T-helper 17 cell (primary cell): ENCODE measurements at regions not wholly inside any gene's neighbourhood (a gene's known extent, or its start where the extent isn't known, plus 50 kb on each side); places are given as distances from the start of the nearest gene placed in this dataset.

Source experiments
- ATAC-seq: fragments of 150-1000 bp; cut with Tn5 transposase; 2 replicates; pipeline ENCODE4 v1.10.0; 2021; ENCODE audit warnings: mild to moderate bottlenecking, moderate library complexity
- DNase-seq, 3 donors: peaks; one replicate each; pipeline versions ENCODE4 v3.0.0 to v3.0.0-alpha.2; 2020 to 2021
- H3K9me3 ChIP-seq: one replicate; pipeline ENCODE4 v1.7.0; 2013; ENCODE audit warnings: low read length, mild to moderate bottlenecking; ENCODE audit not compliant: control insufficient read depth, poor library complexity, severe bottlenecking
- H3K27ac Mint-ChIP-seq: one replicate; pipeline ENCODE4 v1.8.0; 2022; ENCODE audit warnings: mild to moderate bottlenecking, moderate library complexity, mixed read lengths
- H3K27me3 Mint-ChIP-seq: one replicate; pipeline ENCODE4 v1.8.0; 2022; ENCODE audit warnings: mixed read lengths
- H3K36me3 Mint-ChIP-seq: one replicate; pipeline ENCODE4 v1.8.0; 2022; ENCODE audit warnings: low read depth, mixed read lengths
- H3K4me1 Mint-ChIP-seq: one replicate; pipeline ENCODE4 v1.8.0; 2022; ENCODE audit warnings: mild to moderate bottlenecking, mixed read lengths
- H3K4me3 Mint-ChIP-seq: one replicate; pipeline ENCODE4 v1.8.0; 2022; ENCODE audit warnings: mild to moderate bottlenecking, moderate library complexity, mixed read lengths

GRCh38 chr5:136430081-136430480 lies 64.7 kb upstream of the TRPC7 start:
- no peaks in the 10 kb centered on the region for H3K9me3 ChIP-seq
- Mint-ChIP-seq H3K27ac (no peak overlapping the region), H3K36me3 (no peaks in the 10 kb centered on the region), H3K27me3 (no peaks in the 10 kb centered on the region), H3K4me1 (no peaks in the 10 kb centered on the region), H3K4me3 (no peak overlapping the region)
- no peak for ATAC-seq
- DNase-seq = no peak

- ATAC-seq (no peak), DNase-seq (no peak)
- H3K36me3 Mint-ChIP-seq = no peaks in the 10 kb centered on the region
- no peaks in the 10 kb centered on the region for H3K9me3 ChIP-seq
- no peak overlapping the region for H3K4me3 Mint-ChIP-seq
- H3K4me1 Mint-ChIP-seq = no peaks in the 10 kb centered on the region
- H3K27me3 Mint-ChIP-seq = no peaks in the 10 kb centered on the region
- H3K27ac Mint-ChIP-seq = no peak overlapping the region
These were observed 62.1 kb upstream of the TRPC7 start for GRCh38 chr5:136427426-136427825.

GRCh38 chr5:136425921-136426320 lies 60.6 kb upstream of the TRPC7 start:
- no peaks in the 10 kb centered on the region for H3K9me3 ChIP-seq
- H3K4me1 Mint-ChIP-seq = no peaks in the 10 kb centered on the region
- no peak for ATAC-seq
- H3K27me3 Mint-ChIP-seq = no peaks in the 10 kb centered on the region
- no peak overlapping the region for H3K27ac Mint-ChIP-seq
- H3K4me3 Mint-ChIP-seq = no peak overlapping the region
- no peaks in the 10 kb centered on the region for H3K36me3 Mint-ChIP-seq
- no peak for DNase-seq

- no peaks in the 10 kb centered on the region for H3K4me1 Mint-ChIP-seq
- ATAC-seq (no peak), DNase-seq (peak; percentile 9 to 19 (median 18))
- H3K27ac Mint-ChIP-seq = no peak overlapping the region
- H3K36me3 Mint-ChIP-seq = no peaks in the 10 kb centered on the region
- H3K9me3 ChIP-seq = no peaks in the 10 kb centered on the region
- no peak overlapping the region for H3K4me3 Mint-ChIP-seq
- no peaks in the 10 kb centered on the region for H3K27me3 Mint-ChIP-seq
These were observed 59.7 kb upstream of the TRPC7 start for GRCh38 chr5:136424835-136425584.

GRCh38 chr5:136423944-136424606 lies 58.7 kb upstream of the TRPC7 start:
- ATAC-seq (no peak), DNase-seq (no peak)
- Mint-ChIP-seq H3K4me1 (no peaks in the 10 kb centered on the region), H3K27me3 (no peaks in the 10 kb centered on the region), H3K4me3 (no peak overlapping the region), H3K36me3 (no peaks in the 10 kb centered on the region), H3K27ac (no peak overlapping the region)
- no peaks in the 10 kb centered on the region for H3K9me3 ChIP-seq

- DNase-seq (no peak), ATAC-seq (no peak)
- no peaks in the 10 kb centered on the region for H3K9me3 ChIP-seq
- Mint-ChIP-seq H3K36me3 (no peaks in the 10 kb centered on the region), H3K4me3 (no peak overlapping the region), H3K27me3 (no peaks in the 10 kb centered on the region), H3K4me1 (no peaks in the 10 kb centered on the region), H3K27ac (no peak overlapping the region)
These were observed 55.0 kb upstream of the TRPC7 start for GRCh38 chr5:136420168-136420898.

GRCh38 chr5:136418301-136418700 lies 53.0 kb upstream of the TRPC7 start:
- Mint-ChIP-seq H3K4me1 (no peaks in the 10 kb centered on the region), H3K36me3 (no peaks in the 10 kb centered on the region), H3K4me3 (no peak overlapping the region), H3K27ac (no peak overlapping the region), H3K27me3 (no peaks in the 10 kb centered on the region)
- H3K9me3 ChIP-seq = no peaks in the 10 kb centered on the region
- ATAC-seq = no peak
- no peak for DNase-seq
